ENCODE measurements at regions not wholly inside any gene's neighbourhood (a gene's known extent, or its start where the extent isn't known, plus 50 kb on each side); places are given as distances from the start of the nearest gene placed in this dataset.
"Not testable (repeated sequence)": the region's sequence is repeated elsewhere in the genome, so short reads cannot be mapped to it uniquely, and the experiment has no call there.

GRCh38 chr1:229862017-229862774 is 204.8 kb upstream of the GALNT2 start:
- no peak for DNase-seq

GRCh38 chr1:229863651-229864545 is 203.1 kb upstream of the GALNT2 start:
- no peak for DNase-seq

GRCh38 chr1:229864686-229865230 is 202.3 kb upstream of the GALNT2 start:
- no peak for DNase-seq

- DNase-seq = not testable (repeated sequence)
These were observed 201.7 kb upstream of the GALNT2 start for GRCh38 chr1:229865321-229865720.

- no peak for DNase-seq
These were observed 199.3 kb upstream of the GALNT2 start for GRCh38 chr1:229867726-229868125.

- no peak for DNase-seq
These were observed 197.8 kb upstream of the GALNT2 start for GRCh38 chr1:229869240-229869639.

- no peak for DNase-seq
These were observed 197.4 kb upstream of the GALNT2 start for GRCh38 chr1:229869687-229870086.

GRCh38 chr1:229870381-229870780 is 196.7 kb upstream of the GALNT2 start:
- DNase-seq = no peak

GRCh38 chr1:229871078-229871676 is 195.9 kb upstream of the GALNT2 start:
- no peak for DNase-seq

- DNase-seq = no peak
These were observed 192.9 kb upstream of the GALNT2 start for GRCh38 chr1:229874136-229874535.

GRCh38 chr1:229874609-229875008 is 192.4 kb upstream of the GALNT2 start:
- no peak for DNase-seq

- DNase-seq = no peak
These were observed 192.0 kb upstream of the GALNT2 start for GRCh38 chr1:229875086-229875485.

- DNase-seq = no peak
These were observed 187.3 kb upstream of the GALNT2 start for GRCh38 chr1:229879746-229880145.

GRCh38 chr1:229880271-229881170 is 186.5 kb upstream of the GALNT2 start:
- DNase-seq = no peak

GRCh38 chr1:229882621-229883020 is 184.4 kb upstream of the GALNT2 start:
- no peak for DNase-seq

GRCh38 chr1:229883504-229884200 is 183.4 kb upstream of the GALNT2 start:
- no peak for DNase-seq

- DNase-seq = no peak
These were observed 182.3 kb upstream of the GALNT2 start for GRCh38 chr1:229884765-229885164.

- DNase-seq = no peak
These were observed 181.2 kb upstream of the GALNT2 start for GRCh38 chr1:229885568-229886495.

GRCh38 chr1:229886636-229887035 is 180.4 kb upstream of the GALNT2 start:
- DNase-seq = no peak

- no peak for DNase-seq
These were observed 179.8 kb upstream of the GALNT2 start for GRCh38 chr1:229887043-229887822.
